ENCODE measurements at regions not wholly inside any gene's neighbourhood (a gene's known extent, or its start where the extent isn't known, plus 50 kb on each side); places are given as distances from the start of the nearest gene placed in this dataset.
"Not testable (repeated sequence)": the region's sequence is repeated elsewhere in the genome, so short reads cannot be mapped to it uniquely, and the experiment has no call there.

DNA sequence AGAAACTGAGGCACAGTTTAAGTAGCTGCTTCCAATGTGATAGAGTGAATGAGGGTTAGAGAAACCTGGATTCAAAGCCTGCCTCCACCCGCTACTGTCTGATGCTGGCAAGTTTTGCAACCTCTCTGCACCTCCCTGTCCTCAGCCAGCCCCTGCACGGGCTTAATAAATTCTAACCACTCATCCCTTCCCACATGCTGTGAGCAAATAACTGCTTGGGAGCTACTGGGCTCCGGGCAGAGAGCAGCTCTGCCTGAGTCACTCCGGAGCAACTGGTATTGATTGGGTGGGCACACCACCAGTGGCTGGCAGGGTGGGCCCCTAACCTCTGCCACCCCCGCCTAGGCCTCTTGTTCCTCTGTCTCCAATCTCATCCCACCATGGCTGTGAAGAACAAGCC, 104.3 kb upstream of the SYT13 start:
- Histone ChIP-seq H3K4me1 (no peaks in the 10 kb centered on the region), H3K4me3 (ENCODE audit: low read depth, low read length) (no peak overlapping the region), H3K36me3 (ENCODE audit: control insufficient read depth, insufficient read depth, low read length) (no peaks in the 10 kb centered on the region), H3K27me3 (replicated peaks; ENCODE audit: control insufficient read depth, insufficient read depth, low read length) (no peaks in the 10 kb centered on the region), H3K9me3 (no peaks in the 10 kb centered on the region)
- DNase-seq, result no peak
- no peaks in the 10 kb centered on the region for H3K9me3 Mint-ChIP-seq (ENCODE audit: unreplicated experiment)
- no peaks in the 10 kb centered on the region for H3K27me3 Mint-ChIP-seq (ENCODE audit: insufficient read depth, unreplicated experiment)
- TF ChIP-seq, protein P1, sequence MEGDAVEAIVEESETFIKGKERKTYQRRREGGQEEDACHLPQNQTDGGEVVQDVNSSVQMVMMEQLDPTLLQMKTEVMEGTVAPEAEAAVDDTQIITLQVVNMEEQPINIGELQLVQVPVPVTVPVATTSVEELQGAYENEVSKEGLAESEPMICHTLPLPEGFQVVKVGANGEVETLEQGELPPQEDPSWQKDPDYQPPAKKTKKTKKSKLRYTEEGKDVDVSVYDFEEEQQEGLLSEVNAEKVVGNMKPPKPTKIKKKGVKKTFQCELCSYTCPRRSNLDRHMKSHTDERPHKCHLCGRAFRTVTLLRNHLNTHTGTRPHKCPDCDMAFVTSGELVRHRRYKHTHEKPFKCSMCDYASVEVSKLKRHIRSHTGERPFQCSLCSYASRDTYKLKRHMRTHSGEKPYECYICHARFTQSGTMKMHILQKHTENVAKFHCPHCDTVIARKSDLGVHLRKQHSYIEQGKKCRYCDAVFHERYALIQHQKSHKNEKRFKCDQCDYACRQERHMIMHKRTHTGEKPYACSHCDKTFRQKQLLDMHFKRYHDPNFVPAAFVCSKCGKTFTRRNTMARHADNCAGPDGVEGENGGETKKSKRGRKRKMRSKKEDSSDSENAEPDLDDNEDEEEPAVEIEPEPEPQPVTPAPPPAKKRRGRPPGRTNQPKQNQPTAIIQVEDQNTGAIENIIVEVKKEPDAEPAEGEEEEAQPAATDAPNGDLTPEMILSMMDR (IDR thresholded peaks at IDR 0.05; ENCODE audit: insufficient read depth in 1 of 2, low read depth in 1 of 2, low read length in 1 of 2, severe bottlenecking in 1 of 2, unreplicated experiment in 1 of 2), result no peak
- H3K36me3 Mint-ChIP-seq (ENCODE audit: insufficient read depth, unreplicated experiment), result no peaks in the 10 kb centered on the region
- no peak overlapping the region for H3K4me3 Mint-ChIP-seq (ENCODE audit: unreplicated experiment)
- POLR2A ChIA-PET, result no interaction called here
- peaks cover 13% of the 10 kb centered on the region for H3K4me1 Mint-ChIP-seq (ENCODE audit: low read depth, unreplicated experiment)
- intact Hi-C loops (cut with micrococcal nuclease; ENCODE audit: unreplicated experiment), result no loop called here
- no peak overlapping the region for H3K27ac Mint-ChIP-seq (ENCODE audit: unreplicated experiment)
- CTCF ChIA-PET, result no interaction called here
- no TSS peak for BruUV-seq (replicated peaks)

DNA sequence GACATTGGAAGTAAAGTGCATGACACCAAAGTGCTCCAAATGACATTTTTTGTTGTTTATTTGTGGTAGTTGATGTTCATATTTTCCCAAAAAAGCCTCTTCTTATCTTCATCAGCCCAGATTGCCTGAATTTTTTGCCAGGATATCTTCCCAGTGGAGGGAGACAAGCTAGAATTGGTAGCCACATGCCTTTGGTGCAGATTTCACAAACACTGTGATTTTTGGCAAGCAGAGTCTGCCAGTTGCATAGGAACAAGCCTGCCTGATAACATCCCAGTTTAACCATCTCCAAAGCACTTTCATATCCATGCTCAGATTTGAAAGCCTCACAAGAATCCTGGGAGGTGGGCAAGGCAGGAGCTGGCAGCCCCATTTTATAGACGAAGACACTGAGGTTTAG, 102.3 kb upstream of the SYT13 start:
- CTCF ChIA-PET, result no interaction called here

DNA sequence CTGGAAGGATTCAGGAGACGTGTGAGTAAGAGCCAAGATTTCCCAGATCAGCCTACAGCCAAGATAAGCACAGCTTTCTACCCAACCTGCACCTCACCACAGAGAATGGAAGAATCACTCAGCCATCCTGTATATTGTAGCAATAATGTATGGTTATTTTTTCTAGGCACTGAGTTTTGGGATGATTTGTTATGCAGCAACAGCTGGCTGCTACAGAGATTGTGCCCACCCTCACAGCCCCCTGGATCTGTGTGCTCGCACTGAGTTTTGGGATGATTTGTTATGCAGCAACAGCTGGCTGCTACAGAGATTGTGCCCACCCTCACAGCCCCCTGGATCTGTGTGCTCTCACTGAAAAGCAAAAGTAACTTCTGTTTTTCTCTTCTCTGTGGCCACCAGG, 101.7 kb upstream of the SYT13 start:
- H3K27ac Mint-ChIP-seq (ENCODE audit: unreplicated experiment); H3K9me3 Mint-ChIP-seq (ENCODE audit: unreplicated experiment); H3K27me3 Mint-ChIP-seq (ENCODE audit: insufficient read depth, unreplicated experiment); BruUV-seq (replicated peaks); H3K36me3 ChIP-seq (ENCODE audit: control insufficient read depth, insufficient read depth, low read length); POLR2A ChIA-PET; H3K36me3 Mint-ChIP-seq (ENCODE audit: insufficient read depth, unreplicated experiment); H3K4me1 Mint-ChIP-seq (ENCODE audit: low read depth, unreplicated experiment); H3K4me3 ChIP-seq (ENCODE audit: low read depth, low read length); intact Hi-C loops (cut with micrococcal nuclease; ENCODE audit: unreplicated experiment); H3K9me3 ChIP-seq; DNase-seq; H3K4me3 Mint-ChIP-seq (ENCODE audit: unreplicated experiment); CTCF ChIA-PET; H3K27me3 ChIP-seq (replicated peaks; ENCODE audit: control insufficient read depth, insufficient read depth, low read length); H3K4me1 ChIP-seq: not testable (repeated sequence)

More for the DNA sequence above, 102.3 kb upstream of the SYT13 start:
- no peaks in the 10 kb centered on the region for H3K36me3 Mint-ChIP-seq (ENCODE audit: insufficient read depth, unreplicated experiment)
- POLR2A ChIA-PET, result no interaction called here
- H3K4me3 ChIP-seq (ENCODE audit: low read depth, low read length), result no peak overlapping the region
- no peaks in the 10 kb centered on the region for H3K9me3 ChIP-seq
- H3K27me3 Mint-ChIP-seq (ENCODE audit: insufficient read depth, unreplicated experiment), result peaks cover 4% of the 10 kb centered on the region
- H3K9me3 Mint-ChIP-seq (ENCODE audit: unreplicated experiment), result no peaks in the 10 kb centered on the region
- BruUV-seq (replicated peaks), result no TSS peak
- no peak for DNase-seq
- H3K36me3 ChIP-seq (ENCODE audit: control insufficient read depth, insufficient read depth, low read length), result no peaks in the 10 kb centered on the region
- H3K27ac Mint-ChIP-seq (ENCODE audit: unreplicated experiment), result no peak overlapping the region
- H3K4me1 ChIP-seq, result no peaks in the 10 kb centered on the region
- peaks cover 1% of the 10 kb centered on the region; the same call in 1 of the 2 replicates for H3K27me3 ChIP-seq (replicated peaks; ENCODE audit: control insufficient read depth, insufficient read depth, low read length)
- TF ChIP-seq, protein P1 (IDR thresholded peaks at IDR 0.05; ENCODE audit: insufficient read depth in 1 of 2, low read depth in 1 of 2, low read length in 1 of 2, severe bottlenecking in 1 of 2, unreplicated experiment in 1 of 2), result no peak
- H3K4me3 Mint-ChIP-seq (ENCODE audit: unreplicated experiment), result no peak overlapping the region
- H3K4me1 Mint-ChIP-seq (ENCODE audit: low read depth, unreplicated experiment), result peaks cover 7% of the 10 kb centered on the region
- intact Hi-C loops (cut with micrococcal nuclease; ENCODE audit: unreplicated experiment), result no loop called here

DNA sequence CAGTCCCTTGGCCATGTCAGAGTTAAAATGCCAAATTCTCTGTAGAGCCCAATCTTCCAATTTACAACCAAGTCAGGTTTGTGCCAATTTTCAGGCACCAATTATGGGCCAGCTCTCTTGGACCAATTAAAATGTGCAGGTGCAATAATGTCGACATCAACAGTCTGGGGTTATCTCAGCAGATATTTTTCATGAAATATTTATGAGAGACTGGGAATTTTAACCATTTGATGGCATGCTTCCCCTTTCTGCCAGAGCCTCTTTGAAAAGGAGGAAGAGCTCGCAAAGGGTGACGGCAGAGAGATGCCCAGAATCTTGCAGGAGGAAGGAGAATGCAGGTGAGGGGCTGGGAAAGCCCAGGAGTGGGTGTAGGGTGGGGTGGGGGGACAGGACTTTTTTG, 100.8 kb upstream of the SYT13 start:
- no peaks in the 10 kb centered on the region for H3K36me3 Mint-ChIP-seq (ENCODE audit: insufficient read depth, unreplicated experiment)
- no peak overlapping the region for H3K4me3 Mint-ChIP-seq (ENCODE audit: unreplicated experiment)
- Histone ChIP-seq H3K4me1 (no peaks in the 10 kb centered on the region), H3K4me3 (ENCODE audit: low read depth, low read length) (no peak overlapping the region), H3K9me3 (no peaks in the 10 kb centered on the region), H3K36me3 (ENCODE audit: control insufficient read depth, insufficient read depth, low read length) (no peaks in the 10 kb centered on the region), H3K27me3 (replicated peaks; ENCODE audit: control insufficient read depth, insufficient read depth, low read length) (peaks cover 1% of the 10 kb centered on the region; the same call in 1 of the 2 replicates)
- TF ChIP-seq, protein P1 (IDR thresholded peaks at IDR 0.05; ENCODE audit: insufficient read depth in 1 of 2, low read depth in 1 of 2, low read length in 1 of 2, severe bottlenecking in 1 of 2, unreplicated experiment in 1 of 2), result no peak
- H3K27me3 Mint-ChIP-seq (ENCODE audit: insufficient read depth, unreplicated experiment), result peaks cover 6% of the 10 kb centered on the region
- peaks cover 7% of the 10 kb centered on the region for H3K4me1 Mint-ChIP-seq (ENCODE audit: low read depth, unreplicated experiment)
- intact Hi-C loops (cut with micrococcal nuclease; ENCODE audit: unreplicated experiment), result no loop called here
- DNase-seq, result no peak
- ChIA-PET POLR2A (no interaction called here), CTCF (no interaction called here)
- no peak overlapping the region for H3K27ac Mint-ChIP-seq (ENCODE audit: unreplicated experiment)
- no TSS peak for BruUV-seq (replicated peaks)
- no peaks in the 10 kb centered on the region for H3K9me3 Mint-ChIP-seq (ENCODE audit: unreplicated experiment)

Data from Caco-2 (cell line).